HG03558 (cell line): ENCODE measurements at regions not wholly inside any gene's neighbourhood (a gene's known extent, or its start where the extent isn't known, plus 50 kb on each side); places are given as distances from the start of the nearest gene placed in this dataset.
"Not testable (repeated sequence)": the region's sequence is repeated elsewhere in the genome, so short reads cannot be mapped to it uniquely, and the experiment has no call there.

ENCODE experiments used
- ATAC-seq: cut with Tn5 transposase; IDR thresholded peaks from one replicate; pipeline ENCODE4 v1.9.1; 2021; ENCODE audit warnings: moderate number of reproducible peaks; ENCODE audit not compliant: unreplicated experiment; ENCODE audit errors: extremely low read depth

GRCh38 chr4:105015750-105016149, 130.9 kb upstream of the TET2 start:
- ATAC-seq: no peak

GRCh38 chr4:105022811-105023667, 123.6 kb upstream of the TET2 start:
- ATAC-seq: no peak

- no peak for ATAC-seq
Measured at GRCh38 chr4:105023668-105024055, 123.0 kb upstream of the TET2 start.

GRCh38 chr4:105025263-105026017, 121.2 kb upstream of the TET2 start:
- ATAC-seq: no peak

- ATAC-seq: no peak
Measured at GRCh38 chr4:105036991-105037390, 109.7 kb upstream of the TET2 start.

- ATAC-seq: no peak
Measured at GRCh38 chr4:105042451-105042850, 104.2 kb upstream of the TET2 start.

GRCh38 chr4:105050896-105051295, 95.8 kb upstream of the TET2 start:
- no peak for ATAC-seq

- ATAC-seq: no peak
Measured at GRCh38 chr4:105057370-105058105, 89.1 kb upstream of the TET2 start.

- no peak for ATAC-seq
Measured at GRCh38 chr4:105058177-105058812, 88.4 kb upstream of the TET2 start.

- ATAC-seq: peak; percentile 23
Measured at GRCh38 chr4:105059337-105059736, 87.3 kb upstream of the TET2 start.

- peak; percentile 83 for ATAC-seq
Measured at GRCh38 chr4:105060628-105061027, 86.0 kb upstream of the TET2 start.

- ATAC-seq: peak; percentile 14
Measured at GRCh38 chr4:105061136-105061696, 85.5 kb upstream of the TET2 start.

GRCh38 chr4:105061731-105062130, 84.9 kb upstream of the TET2 start:
- ATAC-seq: no peak

- ATAC-seq: no peak
Measured at GRCh38 chr4:105066401-105066800, 80.3 kb upstream of the TET2 start.

GRCh38 chr4:105067431-105067830, 79.2 kb upstream of the TET2 start:
- no peak for ATAC-seq

GRCh38 chr4:105067946-105068345, 78.7 kb upstream of the TET2 start:
- ATAC-seq: no peak

- ATAC-seq: no peak
Measured at GRCh38 chr4:105068516-105068915, 78.2 kb upstream of the TET2 start.

- not testable (repeated sequence) for ATAC-seq
Measured at GRCh38 chr4:105072095-105072494, 74.6 kb upstream of the TET2 start.

GRCh38 chr4:105074097-105074496, 72.6 kb upstream of the TET2 start:
- no peak for ATAC-seq

- no peak for ATAC-seq
Measured at GRCh38 chr4:105075045-105075444, 71.6 kb upstream of the TET2 start.
